Left lung (tissue), 4 donors: ENCODE measurements at regions not wholly inside any gene's neighbourhood (a gene's known extent, or its start where the extent isn't known, plus 50 kb on each side); places are given as distances from the start of the nearest gene placed in this dataset.

Experiments
- ATAC-seq: fragments of 200-7000 bp; cut with Tn5 transposase; one replicate; pipeline ENCODE4 v1.9.1; 2020; ENCODE audit warnings: moderate library complexity
- DNase-seq, 4 donors: peaks; one replicate each; pipeline ENCODE4 v3.0.0-alpha.2; 2013 to 2020
- H3K27ac ChIP-seq, 2 donors: fragments of 200-600 bp; sonication (generic) in 1 of 2; one replicate each; pipeline versions ENCODE4 v1.5.0 to v1.8.0; 2020 to 2021
- H3K27me3 ChIP-seq, 2 donors: fragments of 200-600 bp; sonication (generic) in 1 of 2; one replicate each; pipeline versions ENCODE4 v1.5.0 to v1.8.0; 2020 to 2021
- H3K36me3 ChIP-seq, 2 donors: fragments of 200-600 bp; sonication (generic) in 1 of 2; one replicate each; pipeline versions ENCODE4 v1.5.0 to v1.8.0; 2020 to 2021
- H3K4me1 ChIP-seq, 2 donors: fragments of 200-600 bp; one replicate each; pipeline ENCODE4 v1.8.0; 2021
- H3K4me3 ChIP-seq, 2 donors: fragments of 200-600 bp; sonication (generic) in 1 of 2; one replicate each; pipeline versions ENCODE4 v1.5.0 to v1.8.0; 2020 to 2021; ENCODE audit warnings: mild to moderate bottlenecking in 1 of 2
- H3K9me3 ChIP-seq, 2 donors: fragments of 200-600 bp; sonication (generic) in 1 of 2; one replicate each; pipeline versions ENCODE4 v1.5.0 to v1.8.0; 2020 to 2021
- intact Hi-C, 2 donors: fragments of 100-400 bp; cut with DNase I; formaldehyde crosslinking; loops; one replicate each; pipeline versions ENCODE4 v1.11.2 to v1.14.2; 2022
- TF ChIP-seq, protein P1 (sequence below), 2 donors: fragments of 200-600 bp; sonication (generic) in 1 of 2; IDR thresholded peaks; one replicate each; pipeline versions ENCODE4 v1.5.0 to v1.8.0; 2021; ENCODE audit warnings: antibody characterized with exemption in 2 of 2
- donor health status: DM: no; HTN: yes; CAD: no.
- donor health status: DM: no; HTN: no; CAD: no.

DNA sequence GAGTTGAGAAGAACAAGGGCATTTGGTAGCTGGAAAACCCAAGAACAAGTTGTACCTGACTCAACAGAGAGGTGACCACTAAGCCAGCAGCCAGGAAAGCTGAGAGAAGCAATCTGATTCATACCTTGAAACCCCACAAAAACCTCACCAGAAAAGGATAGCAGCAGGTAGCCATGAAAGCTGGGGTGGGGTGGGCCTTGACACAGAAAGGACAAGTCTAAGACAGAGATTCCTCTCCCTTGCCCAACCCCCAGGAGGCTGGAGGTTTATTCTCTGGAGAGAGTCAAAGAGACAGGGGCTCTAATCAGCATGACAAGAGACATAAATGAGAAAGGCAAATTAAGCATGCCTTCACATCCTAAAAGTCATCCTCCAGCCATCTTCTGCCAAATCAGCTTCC lies 151.7 kb upstream of the DST start:
- H3K36me3 ChIP-seq: no peaks in the 10 kb centered on the region
- TF ChIP-seq, protein P1, sequence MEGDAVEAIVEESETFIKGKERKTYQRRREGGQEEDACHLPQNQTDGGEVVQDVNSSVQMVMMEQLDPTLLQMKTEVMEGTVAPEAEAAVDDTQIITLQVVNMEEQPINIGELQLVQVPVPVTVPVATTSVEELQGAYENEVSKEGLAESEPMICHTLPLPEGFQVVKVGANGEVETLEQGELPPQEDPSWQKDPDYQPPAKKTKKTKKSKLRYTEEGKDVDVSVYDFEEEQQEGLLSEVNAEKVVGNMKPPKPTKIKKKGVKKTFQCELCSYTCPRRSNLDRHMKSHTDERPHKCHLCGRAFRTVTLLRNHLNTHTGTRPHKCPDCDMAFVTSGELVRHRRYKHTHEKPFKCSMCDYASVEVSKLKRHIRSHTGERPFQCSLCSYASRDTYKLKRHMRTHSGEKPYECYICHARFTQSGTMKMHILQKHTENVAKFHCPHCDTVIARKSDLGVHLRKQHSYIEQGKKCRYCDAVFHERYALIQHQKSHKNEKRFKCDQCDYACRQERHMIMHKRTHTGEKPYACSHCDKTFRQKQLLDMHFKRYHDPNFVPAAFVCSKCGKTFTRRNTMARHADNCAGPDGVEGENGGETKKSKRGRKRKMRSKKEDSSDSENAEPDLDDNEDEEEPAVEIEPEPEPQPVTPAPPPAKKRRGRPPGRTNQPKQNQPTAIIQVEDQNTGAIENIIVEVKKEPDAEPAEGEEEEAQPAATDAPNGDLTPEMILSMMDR (IDR thresholded peaks at IDR 0.05): no peak
- H3K27ac ChIP-seq: no peak overlapping the region
- H3K4me3 ChIP-seq: no peak overlapping the region
- ATAC-seq (no peak), DNase-seq (no peak)
- H3K9me3 ChIP-seq: no peaks in the 10 kb centered on the region
- intact Hi-C loops: no loop called here
- no peaks in the 10 kb centered on the region for H3K27me3 ChIP-seq
- peaks cover 0 to 8% of the 10 kb centered on the region in 2 donors for H3K4me1 ChIP-seq

DNA sequence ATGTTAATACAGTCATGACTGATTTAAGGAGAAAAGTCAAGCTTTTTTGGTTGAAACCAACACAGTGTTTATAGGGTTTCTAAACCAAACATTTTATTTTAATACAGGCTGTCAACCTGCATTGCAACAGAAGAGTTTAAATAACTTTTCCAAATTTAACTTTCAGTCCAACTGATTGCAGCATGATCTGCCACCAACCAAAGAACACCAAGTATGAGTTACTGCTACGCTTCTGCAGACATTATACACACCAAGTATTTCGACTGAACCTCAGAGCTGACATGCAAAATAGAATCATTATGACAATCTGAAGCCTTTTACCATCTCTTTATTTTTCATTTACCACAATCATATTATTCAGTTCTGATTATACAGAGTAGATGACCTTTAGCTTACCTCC lies 151.2 kb upstream of the DST start:
- Histone ChIP-seq H3K36me3 (no peaks in the 10 kb centered on the region), H3K27me3 (no peaks in the 10 kb centered on the region), H3K4me3 (no peak overlapping the region), H3K27ac (no peak overlapping the region), H3K4me1 (peaks cover 0 to 8% of the 10 kb centered on the region in 2 donors), H3K9me3 (no peaks in the 10 kb centered on the region)
- TF ChIP-seq, protein P1 (IDR thresholded peaks at IDR 0.05): no peak
- no peak for DNase-seq
- ATAC-seq: no peak
- intact Hi-C loops: no loop called here

DNA sequence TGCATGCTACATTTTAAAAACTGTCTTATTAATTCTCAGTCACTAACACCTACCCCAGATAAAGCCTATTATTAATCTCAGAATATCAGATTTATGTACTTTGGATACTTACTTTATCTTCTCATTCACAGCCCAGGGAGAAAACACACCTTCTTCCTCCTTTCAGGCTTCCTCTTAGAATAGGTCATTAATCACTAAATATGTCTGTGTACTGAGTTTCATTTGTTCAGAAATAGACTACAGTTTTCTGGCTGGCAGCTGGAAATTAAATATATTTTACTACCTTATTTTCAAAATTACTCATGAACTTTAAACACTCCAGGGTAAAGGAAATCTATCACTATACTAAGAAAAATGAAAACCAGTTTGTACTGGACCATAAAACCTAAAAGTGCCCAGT lies 147.7 kb upstream of the DST start:
- TF ChIP-seq, protein P1 (IDR thresholded peaks at IDR 0.05): no peak
- Histone ChIP-seq H3K4me3 (no peak overlapping the region), H3K9me3 (no peaks in the 10 kb centered on the region), H3K27ac (no peak overlapping the region), H3K4me1 (no peaks in the 10 kb centered on the region), H3K36me3 (no peaks in the 10 kb centered on the region), H3K27me3 (no peaks in the 10 kb centered on the region)
- intact Hi-C loops: no loop called here
- DNase-seq (no peak), ATAC-seq (no peak)

DNA sequence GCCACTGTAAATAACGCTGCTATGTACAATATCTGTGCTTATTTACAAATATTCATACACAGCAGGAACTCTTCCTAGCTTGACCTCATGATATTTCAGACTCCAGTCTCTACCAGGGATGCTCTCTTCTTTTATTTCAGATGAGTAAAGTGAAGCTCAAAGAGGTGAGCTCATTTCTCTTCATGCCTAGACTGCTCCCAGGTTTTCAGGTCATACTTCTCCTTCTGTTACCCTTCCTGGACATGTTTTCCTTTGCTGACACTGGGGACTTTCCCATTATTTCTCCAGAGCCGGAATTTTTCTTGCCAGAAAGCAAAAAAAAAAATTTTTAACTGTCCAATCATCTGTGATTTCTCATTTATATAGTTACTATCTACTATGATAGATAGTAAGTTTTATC lies 147.2 kb upstream of the DST start:
- TF ChIP-seq, protein P1 (IDR thresholded peaks at IDR 0.05): no peak
- no peak for ATAC-seq
- no peak for DNase-seq
- no peaks in the 10 kb centered on the region for H3K4me1 ChIP-seq
- H3K27me3 ChIP-seq: no peaks in the 10 kb centered on the region
- H3K36me3 ChIP-seq: no peaks in the 10 kb centered on the region
- no peak overlapping the region for H3K27ac ChIP-seq
- intact Hi-C loops: no loop called here
- H3K9me3 ChIP-seq: no peaks in the 10 kb centered on the region
- H3K4me3 ChIP-seq: no peak overlapping the region

DNA sequence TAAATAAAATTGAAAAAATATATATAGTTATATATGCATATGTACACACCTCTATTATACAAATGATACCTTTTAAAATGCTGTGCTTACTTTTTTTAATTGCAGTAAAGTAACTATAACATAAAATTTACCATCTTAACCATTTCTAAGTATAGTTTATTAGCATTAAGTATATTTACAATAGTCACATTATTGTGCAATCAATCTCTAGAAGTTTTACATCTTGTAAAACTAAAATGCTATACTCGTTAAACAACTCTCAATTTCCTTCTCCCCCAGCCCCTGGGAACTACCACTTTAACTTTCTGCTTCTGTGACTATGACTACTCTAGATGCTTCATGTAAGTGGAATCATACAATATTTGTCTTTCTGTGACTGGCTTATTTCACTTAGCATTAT lies 146.7 kb upstream of the DST start:
- no peak for ATAC-seq
- Histone ChIP-seq H3K9me3 (no peaks in the 10 kb centered on the region), H3K27me3 (no peaks in the 10 kb centered on the region), H3K4me3 (no peak overlapping the region), H3K27ac (no peak overlapping the region), H3K4me1 (no peaks in the 10 kb centered on the region), H3K36me3 (no peaks in the 10 kb centered on the region)
- TF ChIP-seq, protein P1 (IDR thresholded peaks at IDR 0.05): no peak
- DNase-seq: no peak
- intact Hi-C loops: no loop called here
